DOHH2 (cell line): ENCODE measurements at regions not wholly inside any gene's neighbourhood (a gene's known extent, or its start where the extent isn't known, plus 50 kb on each side); places are given as distances from the start of the nearest gene placed in this dataset.

Source experiments
- H3F3A ChIP-seq: fragments of 200-600 bp; sonication (generic), shearing (Covaris generic); 2 replicates; pipeline ENCODE4 v1.6.0; 2016; ENCODE audit warnings: antibody characterized with exemption, mild to moderate bottlenecking; ENCODE audit not compliant: control insufficient read depth, insufficient read depth
- H3K27ac ChIP-seq: fragments of 200-600 bp; sonication (generic); 2 replicates; pipeline ENCODE4 v1.5.1; 2014; ENCODE audit warnings: low read depth, mild to moderate bottlenecking, low read length, moderate library complexity
- H3K27me3 ChIP-seq: fragments of 200-600 bp; sonication (generic); 2 replicates; pipeline ENCODE4 v1.6.1; 2014; ENCODE audit warnings: mild to moderate bottlenecking, low read length, mixed read lengths; ENCODE audit not compliant: control insufficient read depth
- H3K36me3 ChIP-seq: fragments of 200-600 bp; sonication (generic); 2 replicates; pipeline ENCODE4 v1.6.1; 2014; ENCODE audit warnings: mild to moderate bottlenecking, low read length, moderate library complexity, mixed read lengths; ENCODE audit not compliant: control insufficient read depth
- H3K4me1 ChIP-seq: fragments of 200-600 bp; sonication (generic); 2 replicates; pipeline ENCODE4 v1.6.1; 2014; ENCODE audit warnings: mild to moderate bottlenecking, low read length, mixed read lengths; ENCODE audit not compliant: control insufficient read depth
- H3K4me2 ChIP-seq: fragments of 200-600 bp; sonication (generic); 2 replicates; pipeline ENCODE4 v1.6.0; 2014; ENCODE audit warnings: mild to moderate bottlenecking, low read length, moderate library complexity
- H3K4me3 ChIP-seq: fragments of 200-600 bp; sonication (generic); 2 replicates; pipeline ENCODE4 v1.5.1; 2014; ENCODE audit warnings: mild to moderate bottlenecking, low read length, mixed read lengths
- H3K79me2 ChIP-seq: fragments of 200-600 bp; sonication (generic); 2 replicates; pipeline ENCODE4 v1.6.1; 2014; ENCODE audit warnings: mild to moderate bottlenecking, low read length, mixed read lengths; ENCODE audit not compliant: control insufficient read depth
- H3K9me2 ChIP-seq: fragments of 200-600 bp; sonication (generic); replicated peaks from 2 replicates; pipeline ENCODE4 v1.6.1; 2014; ENCODE audit warnings: mild to moderate bottlenecking, low read length, mixed read lengths; ENCODE audit not compliant: control insufficient read depth
- H3K9me3 ChIP-seq: fragments of 200-600 bp; sonication (generic); 2 replicates; pipeline ENCODE4 v1.6.1; 2014; ENCODE audit warnings: antibody characterized with exemption, low read length, mixed read lengths; ENCODE audit not compliant: control insufficient read depth, insufficient read depth
- H4K20me1 ChIP-seq: fragments of 200-600 bp; sonication (generic); 2 replicates; pipeline ENCODE4 v1.6.0; 2014; ENCODE audit warnings: low read depth, mild to moderate bottlenecking, antibody characterized with exemption, low read length, moderate library complexity; ENCODE audit not compliant: control insufficient read depth, insufficient read depth
- EZH2phosphoT487 ChIP-seq: fragments of 200-600 bp; sonication (generic); IDR thresholded peaks from 2 replicates; pipeline ENCODE4 v1.6.1; 2017; ENCODE audit warnings: borderline replicate concordance, mild to moderate bottlenecking, antibody characterized with exemption, low read length, moderate library complexity, mixed read lengths
- TF ChIP-seq, protein P1 (sequence below): fragments of 200-600 bp; sonication (generic); IDR thresholded peaks from one replicate; pipeline ENCODE4 v1.5.1; 2014; ENCODE audit warnings: antibody characterized with exemption, mild to moderate bottlenecking, low read depth, low read length; ENCODE audit not compliant: poor library complexity, severe bottlenecking

DNA sequence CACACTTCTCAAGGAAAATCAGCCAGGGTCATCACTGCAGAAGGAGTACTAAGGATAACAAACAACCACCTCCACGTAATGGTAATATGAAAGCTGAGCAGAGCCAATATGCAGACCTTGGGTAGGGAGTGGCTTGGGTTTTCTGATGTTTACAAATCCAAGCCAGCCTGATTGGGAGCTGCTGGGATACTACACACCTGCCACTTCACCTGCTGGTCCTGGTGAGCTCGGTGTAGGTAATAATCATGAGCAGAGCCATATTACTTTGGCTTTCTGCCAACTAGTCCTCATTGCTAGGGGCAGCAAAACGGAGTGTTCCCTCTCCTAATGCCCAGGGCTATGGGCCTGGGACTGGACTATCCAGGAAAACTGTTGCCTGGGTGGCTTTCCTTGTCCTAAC lies 433.5 kb upstream of the PPP2R3A start:
- Histone ChIP-seq H3K36me3 (no peaks in the 10 kb centered on the region), H3K4me2 (no peak overlapping the region), H3K79me2 (no peaks in the 10 kb centered on the region), H4K20me1 (no peaks in the 10 kb centered on the region), H3K27ac (no peak overlapping the region), H3K9me2 (no peaks in the 10 kb centered on the region), H3K4me3 (no peak overlapping the region), H3K9me3 (no peaks in the 10 kb centered on the region), H3F3A (no peaks in the 10 kb centered on the region), H3K4me1 (no peaks in the 10 kb centered on the region), H3K27me3 (no peaks in the 10 kb centered on the region)
- TF ChIP-seq, protein P1, sequence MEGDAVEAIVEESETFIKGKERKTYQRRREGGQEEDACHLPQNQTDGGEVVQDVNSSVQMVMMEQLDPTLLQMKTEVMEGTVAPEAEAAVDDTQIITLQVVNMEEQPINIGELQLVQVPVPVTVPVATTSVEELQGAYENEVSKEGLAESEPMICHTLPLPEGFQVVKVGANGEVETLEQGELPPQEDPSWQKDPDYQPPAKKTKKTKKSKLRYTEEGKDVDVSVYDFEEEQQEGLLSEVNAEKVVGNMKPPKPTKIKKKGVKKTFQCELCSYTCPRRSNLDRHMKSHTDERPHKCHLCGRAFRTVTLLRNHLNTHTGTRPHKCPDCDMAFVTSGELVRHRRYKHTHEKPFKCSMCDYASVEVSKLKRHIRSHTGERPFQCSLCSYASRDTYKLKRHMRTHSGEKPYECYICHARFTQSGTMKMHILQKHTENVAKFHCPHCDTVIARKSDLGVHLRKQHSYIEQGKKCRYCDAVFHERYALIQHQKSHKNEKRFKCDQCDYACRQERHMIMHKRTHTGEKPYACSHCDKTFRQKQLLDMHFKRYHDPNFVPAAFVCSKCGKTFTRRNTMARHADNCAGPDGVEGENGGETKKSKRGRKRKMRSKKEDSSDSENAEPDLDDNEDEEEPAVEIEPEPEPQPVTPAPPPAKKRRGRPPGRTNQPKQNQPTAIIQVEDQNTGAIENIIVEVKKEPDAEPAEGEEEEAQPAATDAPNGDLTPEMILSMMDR = no peak
- TF ChIP-seq EZH2phosphoT487 = no peak

DNA sequence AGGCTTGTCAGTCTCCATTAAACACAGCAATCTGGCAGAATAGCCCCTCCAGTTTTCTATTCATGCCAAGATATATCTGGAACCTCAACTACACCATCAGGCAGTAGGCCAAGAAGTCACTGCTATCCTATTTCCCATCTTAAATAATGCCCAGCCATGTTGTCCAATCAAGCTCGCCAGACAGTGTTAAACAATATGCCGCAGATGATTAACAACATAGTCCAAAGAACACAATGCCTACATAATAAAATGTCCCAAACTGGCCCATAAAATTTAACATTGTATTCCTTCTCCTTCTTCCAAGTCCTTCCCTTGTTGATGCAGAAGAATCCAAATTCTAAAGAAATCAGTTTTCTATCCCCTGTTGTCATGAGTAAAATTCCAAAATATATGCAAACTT lies 427.4 kb upstream of the PPP2R3A start:
- Histone ChIP-seq H3K4me1 (no peaks in the 10 kb centered on the region), H3K4me3 (no peak overlapping the region), H3F3A (no peaks in the 10 kb centered on the region), H3K27ac (no peak overlapping the region), H3K36me3 (no peaks in the 10 kb centered on the region), H4K20me1 (no peaks in the 10 kb centered on the region), H3K27me3 (no peaks in the 10 kb centered on the region), H3K79me2 (no peaks in the 10 kb centered on the region), H3K9me2 (no peaks in the 10 kb centered on the region), H3K9me3 (no peaks in the 10 kb centered on the region), H3K4me2 (no peak overlapping the region)
- TF ChIP-seq EZH2phosphoT487 = no peak
- TF ChIP-seq, protein P1 = no peak

DNA sequence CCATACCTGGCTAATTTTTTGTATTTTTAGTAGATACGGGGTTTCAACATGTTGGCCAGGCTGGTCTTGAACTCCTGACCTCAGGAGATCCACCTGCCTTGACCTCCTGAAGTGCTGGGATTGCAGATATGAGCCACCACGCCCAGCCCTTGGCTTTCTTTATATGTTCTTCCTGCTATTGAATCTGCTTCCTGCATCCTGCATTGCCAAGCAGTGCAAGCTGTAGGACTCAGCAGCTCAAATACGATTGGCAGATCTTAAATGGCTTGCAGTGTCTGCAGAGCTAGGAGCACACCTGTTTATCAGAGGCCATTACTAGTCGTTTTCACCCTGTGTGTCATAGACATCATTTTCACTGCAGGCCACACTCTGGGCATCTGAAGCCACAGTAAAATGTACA lies 426.2 kb upstream of the PPP2R3A start:
- no peak for TF ChIP-seq EZH2phosphoT487
- TF ChIP-seq, protein P1 = no peak
- Histone ChIP-seq H4K20me1 (no peaks in the 10 kb centered on the region), H3F3A (no peaks in the 10 kb centered on the region), H3K4me2 (no peak overlapping the region), H3K27me3 (no peaks in the 10 kb centered on the region), H3K4me3 (no peak overlapping the region), H3K9me2 (no peaks in the 10 kb centered on the region), H3K9me3 (no peaks in the 10 kb centered on the region), H3K79me2 (no peaks in the 10 kb centered on the region), H3K4me1 (no peaks in the 10 kb centered on the region), H3K36me3 (no peaks in the 10 kb centered on the region), H3K27ac (no peak overlapping the region)

DNA sequence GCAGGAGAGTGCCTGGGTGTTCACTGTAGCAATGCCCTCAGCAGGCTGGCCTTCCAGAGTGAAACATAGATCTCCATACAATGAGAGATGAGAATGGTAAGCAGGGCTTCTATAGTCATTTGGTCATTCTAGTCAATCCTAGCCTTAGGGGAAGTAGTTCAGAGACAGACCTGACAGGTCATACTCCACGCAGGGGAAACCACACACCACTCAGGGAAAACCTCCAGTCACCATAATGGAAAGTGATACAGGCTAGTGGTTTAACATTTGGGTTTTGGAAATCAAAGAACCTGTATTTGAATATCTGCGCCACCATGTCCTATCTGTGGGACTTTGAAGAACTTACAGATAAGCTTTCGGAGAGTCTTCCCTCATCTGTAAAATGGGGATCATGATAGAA lies 425.7 kb upstream of the PPP2R3A start:
- TF ChIP-seq, protein P1 = no peak
- no peak for TF ChIP-seq EZH2phosphoT487
- H3K4me1 ChIP-seq = no peaks in the 10 kb centered on the region
- no peaks in the 10 kb centered on the region for H3K9me2 ChIP-seq
- H4K20me1 ChIP-seq = no peaks in the 10 kb centered on the region
- H3K9me3 ChIP-seq = no peaks in the 10 kb centered on the region
- H3F3A ChIP-seq = no peaks in the 10 kb centered on the region
- no peaks in the 10 kb centered on the region for H3K27me3 ChIP-seq
- H3K4me3 ChIP-seq = no peak overlapping the region
- no peaks in the 10 kb centered on the region for H3K79me2 ChIP-seq
- H3K36me3 ChIP-seq = no peaks in the 10 kb centered on the region
- H3K4me2 ChIP-seq = no peak overlapping the region
- H3K27ac ChIP-seq = no peak overlapping the region
